OCI-LY1 (cell line): ENCODE measurements at regions not wholly inside any gene's neighbourhood (a gene's known extent, or its start where the extent isn't known, plus 50 kb on each side); places are given as distances from the start of the nearest gene placed in this dataset.

Experiments
- H2AFZ ChIP-seq: fragments of 200-600 bp; sonication (generic), shearing (Covaris generic); 2 replicates; pipeline ENCODE4 v1.6.0; 2014; ENCODE audit warnings: antibody characterized with exemption, mild to moderate bottlenecking, low read length
- H3F3A ChIP-seq: fragments of 200-600 bp; sonication (generic), shearing (Covaris generic); 2 replicates; pipeline ENCODE4 v1.6.0; 2014; ENCODE audit warnings: mild to moderate bottlenecking, antibody characterized with exemption, low read length, moderate library complexity; ENCODE audit not compliant: insufficient read depth
- H3K27ac ChIP-seq: fragments of 200-600 bp; sonication (generic); 2 replicates; pipeline ENCODE4 v1.5.1; 2014; ENCODE audit warnings: low read length, mixed run types, mild to moderate bottlenecking, low read depth; ENCODE audit not compliant: poor library complexity, severe bottlenecking
- H3K27me3 ChIP-seq: fragments of 200-600 bp; sonication (generic); 2 replicates; pipeline ENCODE4 v1.6.0; 2014; ENCODE audit warnings: antibody characterized with exemption, mild to moderate bottlenecking, low read length, moderate library complexity; ENCODE audit not compliant: insufficient read depth
- H3K36me3 ChIP-seq: fragments of 200-600 bp; sonication (generic); 2 replicates; pipeline ENCODE4 v1.6.1; 2014; ENCODE audit warnings: mild to moderate bottlenecking, antibody characterized with exemption, low read length, moderate library complexity, mixed read lengths; ENCODE audit not compliant: insufficient read depth
- H3K4me1 ChIP-seq: fragments of 200-600 bp; sonication (generic); 2 replicates; pipeline ENCODE4 v1.5.1; 2014; ENCODE audit warnings: mild to moderate bottlenecking, low read length, moderate library complexity; ENCODE audit not compliant: insufficient read depth, severe bottlenecking
- H3K4me2 ChIP-seq: fragments of 200-600 bp; sonication (generic), shearing (Covaris generic); 2 replicates; pipeline ENCODE4 v1.6.1; 2014; ENCODE audit warnings: low read length
- H3K4me3 ChIP-seq: fragments of 200-600 bp; sonication (generic); 2 replicates; pipeline ENCODE4 v1.5.1; 2014; ENCODE audit warnings: low read length, low read depth, mild to moderate bottlenecking, mixed read lengths; ENCODE audit not compliant: poor library complexity, severe bottlenecking
- H3K79me2 ChIP-seq: fragments of 200-600 bp; shearing (Covaris generic); 2 replicates; pipeline ENCODE4 v1.6.1; 2016; ENCODE audit warnings: mixed run types, low read length, mixed read lengths; ENCODE audit not compliant: insufficient read depth
- H3K9ac ChIP-seq: fragments of 200-600 bp; sonication (generic), shearing (Covaris generic); 2 replicates; pipeline ENCODE4 v1.6.1; 2014; ENCODE audit warnings: mild to moderate bottlenecking, low read length, mixed read lengths
- H3K9me2 ChIP-seq: fragments of 200-600 bp; sonication (generic), shearing (Covaris generic); 2 replicates; pipeline ENCODE4 v1.6.1; 2014; ENCODE audit warnings: low read depth, mild to moderate bottlenecking, low read length, mixed read lengths
- H3K9me3 ChIP-seq: fragments of 200-600 bp; shearing (Covaris generic); 2 replicates; pipeline ENCODE4 v1.6.1; 2014; ENCODE audit warnings: low read length, mixed read lengths
- H4K20me1 ChIP-seq: fragments of 200-600 bp; sonication (generic), shearing (Covaris generic); 2 replicates; pipeline ENCODE4 v1.6.0; 2016; ENCODE audit warnings: mild to moderate bottlenecking, low read length; ENCODE audit not compliant: insufficient read depth
- CTCF ChIP-seq: fragments of 200-600 bp; sonication (generic), shearing (Covaris generic); IDR thresholded peaks from 2 replicates; pipeline ENCODE4 v1.5.1; 2017; ENCODE audit warnings: mild to moderate bottlenecking, antibody characterized with exemption, low read length, moderate library complexity, mixed read lengths
- EZH2 ChIP-seq: fragments of 200-600 bp; sonication (generic), shearing (Covaris generic); IDR thresholded peaks from 2 replicates; pipeline ENCODE4 v1.8.0; 2017; ENCODE audit warnings: borderline replicate concordance, mixed run types, mild to moderate bottlenecking, antibody characterized with exemption, low read length, moderate library complexity, mixed read lengths

- H3K79me2 ChIP-seq = no peaks in the 10 kb centered on the region
- no peak overlapping the region for H2AFZ ChIP-seq
- H3K4me3 ChIP-seq = no peak overlapping the region
- no peaks in the 10 kb centered on the region for H3F3A ChIP-seq
- no peaks in the 10 kb centered on the region for H3K27me3 ChIP-seq
- no peaks in the 10 kb centered on the region for H4K20me1 ChIP-seq
- H3K9ac ChIP-seq = no peak overlapping the region
- no peaks in the 10 kb centered on the region for H3K36me3 ChIP-seq
- H3K4me1 ChIP-seq = peaks cover 11% of the 10 kb centered on the region
- H3K9me3 ChIP-seq = no peaks in the 10 kb centered on the region
- H3K27ac ChIP-seq = no peak overlapping the region
- no peak for TF ChIP-seq EZH2
- no peak for TF ChIP-seq CTCF
- no peaks in the 10 kb centered on the region for H3K9me2 ChIP-seq
- no peak overlapping the region for H3K4me2 ChIP-seq
Observed at GRCh38 chr1:19591482-19592091, 52.5 kb upstream of the NBL1 start.

- TF ChIP-seq EZH2 (no peak), CTCF (no peak)
- H4K20me1 ChIP-seq = no peaks in the 10 kb centered on the region
- no peak overlapping the region for H2AFZ ChIP-seq
- H3K27me3 ChIP-seq = no peaks in the 10 kb centered on the region
- no peaks in the 10 kb centered on the region for H3K36me3 ChIP-seq
- no peak overlapping the region for H3K4me2 ChIP-seq
- no peaks in the 10 kb centered on the region for H3K4me1 ChIP-seq
- no peak overlapping the region for H3K4me3 ChIP-seq
- no peaks in the 10 kb centered on the region for H3F3A ChIP-seq
- no peaks in the 10 kb centered on the region for H3K79me2 ChIP-seq
- H3K9me2 ChIP-seq = no peaks in the 10 kb centered on the region
- H3K9me3 ChIP-seq = no peaks in the 10 kb centered on the region
- H3K9ac ChIP-seq = no peak overlapping the region
- no peak overlapping the region for H3K27ac ChIP-seq
Observed at GRCh38 chr1:19585507-19585906, 58.6 kb upstream of the NBL1 start.

- H3K27me3 ChIP-seq = no peaks in the 10 kb centered on the region
- H3K36me3 ChIP-seq = no peaks in the 10 kb centered on the region
- no peaks in the 10 kb centered on the region for H3K79me2 ChIP-seq
- no peak overlapping the region for H3K4me3 ChIP-seq
- H3K4me1 ChIP-seq = no peaks in the 10 kb centered on the region
- no peaks in the 10 kb centered on the region for H3F3A ChIP-seq
- no peaks in the 10 kb centered on the region for H3K9me3 ChIP-seq
- no peak overlapping the region for H2AFZ ChIP-seq
- no peak overlapping the region for H3K9ac ChIP-seq
- TF ChIP-seq EZH2 (no peak), CTCF (peak; percentile 82)
- no peaks in the 10 kb centered on the region for H4K20me1 ChIP-seq
- H3K9me2 ChIP-seq = no peaks in the 10 kb centered on the region
- H3K27ac ChIP-seq = no peak overlapping the region
- no peak overlapping the region for H3K4me2 ChIP-seq
Observed at GRCh38 chr1:19582318-19582717, 61.8 kb upstream of the NBL1 start.
